B cell (primary cell): ENCODE measurements at regions not wholly inside any gene's neighbourhood (a gene's known extent, or its start where the extent isn't known, plus 50 kb on each side); places are given as distances from the start of the nearest gene placed in this dataset.

Experiments
- CTCF ChIP-seq: fragments of 200-600 bp; IDR thresholded peaks from one replicate; pipeline ENCODE4 v1.8.0; 2022; ENCODE audit warnings: antibody characterized with exemption, mild to moderate bottlenecking
- EZH2 ChIP-seq: IDR thresholded peaks from 2 replicates; pipeline ENCODE4 v1.6.1; 2012; ENCODE audit warnings: borderline replicate concordance, low read depth, mild to moderate bottlenecking, moderate library complexity, low read length; ENCODE audit not compliant: insufficient read depth, poor library complexity, severe bottlenecking

DNA sequence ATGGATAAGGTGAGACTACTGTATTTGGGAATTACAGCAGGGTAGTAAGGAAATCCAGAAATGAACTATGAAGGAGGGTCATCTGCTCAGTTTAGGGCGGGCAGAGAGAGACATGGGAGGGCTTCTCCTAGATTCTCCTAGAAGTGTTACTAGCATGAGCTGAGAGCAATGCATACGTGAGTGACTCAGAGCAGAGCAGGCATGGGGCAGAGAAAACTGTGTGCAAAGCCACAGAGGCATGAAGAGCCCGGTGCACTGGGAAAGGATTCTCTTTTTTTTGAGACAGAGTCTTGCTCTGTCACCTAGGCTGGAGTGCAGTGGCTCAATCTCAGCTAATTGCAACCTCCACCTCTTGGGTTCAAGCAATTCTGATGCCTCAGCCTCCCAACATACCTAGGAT is 116.2 kb downstream of the SOCS6 start:
- TF ChIP-seq CTCF (no peak), EZH2 (no peak)
